ENCODE measurements at regions not wholly inside any gene's neighbourhood (a gene's known extent, or its start where the extent isn't known, plus 50 kb on each side); places are given as distances from the start of the nearest gene placed in this dataset.

DNA sequence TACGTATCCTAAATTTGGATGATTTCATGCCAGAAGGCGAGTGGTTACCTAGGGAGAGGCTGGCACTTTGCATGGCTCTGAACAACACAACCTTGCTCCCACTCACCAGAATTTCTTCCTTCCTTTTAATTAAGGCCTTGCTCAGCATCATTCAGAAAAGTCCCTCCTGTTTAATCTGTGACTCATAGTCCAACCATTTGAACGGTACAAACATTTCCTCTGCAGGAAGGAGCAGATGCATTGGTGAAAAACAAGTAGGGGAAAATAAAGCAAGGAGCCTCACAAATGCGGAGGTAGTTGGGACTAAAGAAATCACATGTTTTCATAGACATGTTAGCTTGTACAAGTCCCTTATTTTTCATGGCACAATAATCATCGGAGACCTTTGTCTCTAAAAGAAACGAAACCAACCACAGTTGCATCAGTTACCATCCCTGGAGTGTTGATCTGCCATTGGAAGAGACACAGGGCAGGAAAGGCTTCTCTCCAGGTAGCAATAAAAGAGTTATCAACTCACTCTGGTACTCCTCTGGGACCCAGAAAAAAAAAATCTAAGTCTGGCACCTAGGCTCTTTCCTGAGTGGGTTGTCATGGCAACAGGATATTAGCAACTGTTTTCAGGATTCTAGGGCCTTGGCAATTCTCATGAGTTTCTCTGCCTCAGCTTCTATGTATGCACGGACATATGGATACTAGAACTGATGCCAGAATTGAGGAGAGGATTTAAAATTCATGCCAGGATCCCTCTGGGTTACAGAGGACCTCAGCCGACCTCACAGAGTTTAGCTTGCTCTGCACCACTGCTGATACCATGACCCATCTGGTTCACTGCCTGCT lies 255.4 kb upstream of the ARPP21 start:
- no peak for TF ChIP-seq CTCF (IDR thresholded peaks at IDR 0.05; ENCODE audit: low read depth, low read length)
- no peak for TF ChIP-seq POLR2A (IDR thresholded peaks at IDR 0.05; ENCODE audit: extremely low read depth, insufficient read length)
